T-helper 1 cell treated with Interleukin-12 subunit alpha and Interleukin-12 subunit beta and Interleukin-4 antibody, amounts not matched to agents 30 ng/mL and 1 ng/mL, for 36 hours (primary cell): ENCODE measurements at regions not wholly inside any gene's neighbourhood (a gene's known extent, or its start where the extent isn't known, plus 50 kb on each side); places are given as distances from the start of the nearest gene placed in this dataset.
"Not testable (repeated sequence)": the region's sequence is repeated elsewhere in the genome, so short reads cannot be mapped to it uniquely, and the experiment has no call there.

ENCODE experiments used
- intact Hi-C: fragments of 100-400 bp; cut with micrococcal nuclease; formaldehyde crosslinking; loops from one replicate; pipeline ENCODE4 v1.15.1; 2024

DNA sequence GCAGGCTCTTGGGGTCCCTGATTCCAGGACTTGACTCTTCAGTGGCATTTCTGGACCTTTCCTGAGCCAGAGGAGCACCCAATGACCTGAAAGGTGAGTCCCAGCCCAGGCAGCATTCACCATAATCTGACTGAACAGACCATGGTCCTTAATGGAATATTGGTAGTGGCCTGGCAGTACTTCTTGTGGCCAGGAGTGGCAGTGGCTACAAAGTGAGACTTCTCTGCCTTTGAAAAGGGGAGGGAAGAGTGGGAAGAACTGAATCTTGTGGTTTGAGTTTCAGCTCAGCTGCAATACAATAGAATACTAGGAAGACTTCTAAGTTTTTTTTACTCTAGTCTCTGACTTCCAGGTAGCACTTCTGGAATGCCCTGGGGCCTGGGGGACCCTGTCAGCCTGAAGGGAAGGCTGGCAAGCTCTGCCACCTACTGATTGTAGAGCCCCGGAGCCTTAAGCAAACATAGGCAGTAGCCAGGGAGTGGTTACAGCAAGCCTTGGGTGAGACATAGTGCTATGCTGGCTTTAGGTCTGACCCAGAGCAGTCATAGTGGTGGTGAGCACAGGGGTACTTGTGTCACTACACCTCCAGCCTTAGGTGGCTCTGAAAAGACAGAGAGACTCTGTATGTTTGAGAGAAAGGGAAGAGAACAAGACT lies 674.2 kb upstream of the MANEA start:
- intact Hi-C loops: no loop called here

DNA sequence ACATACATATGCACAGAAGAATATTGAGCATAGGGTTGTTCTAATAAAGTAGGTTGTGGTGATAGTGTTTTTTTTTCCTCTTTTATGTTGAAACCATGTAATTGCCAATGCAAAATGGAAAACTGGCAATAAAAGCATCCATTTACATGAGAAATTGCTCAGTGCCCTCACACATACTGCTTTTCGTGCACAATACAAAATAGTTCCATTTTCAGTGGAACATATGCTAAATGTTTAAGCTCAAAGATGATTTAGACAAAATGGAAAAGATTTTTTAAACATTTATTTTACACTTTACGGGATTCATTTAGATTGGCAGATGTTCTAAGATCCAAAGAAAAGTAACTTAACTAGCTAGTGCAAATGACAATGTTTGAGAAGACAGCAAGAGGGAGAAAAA lies 678.1 kb upstream of the MANEA start:
- intact Hi-C loops: no loop called here

DNA sequence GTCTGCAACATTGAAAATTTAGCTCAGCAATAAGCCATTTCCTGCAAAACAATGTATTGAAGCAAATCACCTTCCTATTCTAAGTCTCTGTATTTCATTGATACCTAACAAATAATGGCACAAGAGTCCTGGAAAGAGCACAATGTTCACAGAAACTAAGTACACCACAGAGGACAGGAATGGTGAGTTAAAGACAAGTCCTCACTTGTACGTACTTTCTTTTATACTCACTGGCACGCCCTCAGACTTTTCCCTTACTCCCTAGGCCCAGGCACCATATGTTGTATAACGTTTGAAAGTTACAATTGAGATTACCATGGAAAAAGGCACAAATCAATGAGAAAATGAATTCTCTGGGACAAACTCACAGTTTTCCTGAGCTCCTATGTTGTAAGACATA lies 683.0 kb upstream of the MANEA start:
- intact Hi-C loops: no loop called here

DNA sequence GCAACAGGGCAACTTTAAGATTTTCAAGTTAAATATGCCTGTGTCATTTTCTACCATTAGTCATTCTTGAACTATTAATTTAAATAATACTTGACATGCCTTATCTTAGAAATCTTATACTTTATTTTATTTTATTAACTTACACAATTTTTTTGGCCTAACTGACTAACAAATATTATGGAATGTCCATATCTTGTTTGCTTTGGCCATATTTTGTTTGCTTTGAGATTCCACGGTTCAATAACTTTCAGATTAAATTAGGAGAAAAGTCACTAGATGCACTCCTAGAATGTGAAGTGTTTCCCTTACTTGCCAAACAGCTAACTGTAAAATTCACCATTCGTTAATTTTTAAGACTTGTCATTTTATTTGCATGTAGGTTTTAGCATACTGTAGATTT lies 684.0 kb upstream of the MANEA start:
- intact Hi-C loops: no loop called here

DNA sequence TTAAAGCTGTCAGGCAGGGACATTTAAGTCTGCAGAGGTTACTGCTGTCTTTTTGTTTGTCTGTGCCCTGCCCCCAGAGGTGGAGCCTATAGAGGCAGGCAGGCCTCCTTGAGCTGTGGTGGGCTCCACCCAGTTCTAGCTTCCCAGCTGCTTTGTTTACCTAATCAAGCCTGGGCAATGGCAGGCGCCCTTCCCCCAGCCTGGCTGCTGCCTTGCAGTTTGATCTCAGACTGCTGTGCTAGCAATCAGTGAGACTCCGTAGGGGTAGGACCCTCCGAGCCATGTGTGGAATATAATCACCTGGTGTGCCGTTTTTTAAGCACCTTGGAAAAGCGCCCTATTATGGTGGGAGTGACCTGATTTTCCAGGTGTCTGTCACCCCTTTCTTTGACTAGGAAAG lies 703.5 kb upstream of the MANEA start:
- intact Hi-C loops: not testable (repeated sequence)

DNA sequence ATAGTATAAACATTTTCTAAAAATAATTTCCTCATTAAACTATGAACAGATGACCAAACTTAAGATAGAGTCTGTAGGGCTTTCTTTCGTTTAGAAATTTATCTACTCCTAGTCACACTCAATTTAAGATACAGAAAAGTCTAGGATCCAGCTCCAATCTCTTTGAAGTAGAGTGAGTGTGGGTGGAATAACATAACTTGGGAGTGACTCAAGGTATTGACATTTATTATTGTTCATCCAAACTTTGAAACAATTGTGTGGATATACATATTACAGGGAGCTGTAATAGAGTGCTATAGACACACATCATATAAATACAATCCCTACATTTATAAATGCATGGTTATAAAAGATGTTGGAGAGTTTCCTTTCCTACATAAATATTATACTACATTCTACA lies 715.2 kb upstream of the MANEA start:
- intact Hi-C loops: no loop called here

DNA sequence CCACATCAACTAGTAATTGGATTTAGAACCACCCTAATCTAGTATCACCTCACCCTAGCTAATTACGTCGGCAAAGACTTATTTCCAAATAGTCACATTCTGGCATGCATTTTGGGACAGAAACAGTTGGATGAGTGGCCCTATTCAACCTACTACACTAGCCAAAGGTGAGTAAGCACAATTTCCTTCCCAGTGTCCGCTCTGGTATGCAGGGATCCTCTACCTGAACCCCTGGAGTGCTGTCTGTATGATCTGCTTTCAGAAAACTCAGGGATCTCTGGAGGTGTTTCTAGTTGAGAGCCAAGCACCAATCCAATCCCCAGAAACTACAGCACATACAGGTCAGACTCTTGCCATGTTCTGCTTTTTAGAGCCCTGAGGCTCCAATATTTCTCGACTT lies 717.4 kb upstream of the MANEA start:
- intact Hi-C loops: no loop called here

DNA sequence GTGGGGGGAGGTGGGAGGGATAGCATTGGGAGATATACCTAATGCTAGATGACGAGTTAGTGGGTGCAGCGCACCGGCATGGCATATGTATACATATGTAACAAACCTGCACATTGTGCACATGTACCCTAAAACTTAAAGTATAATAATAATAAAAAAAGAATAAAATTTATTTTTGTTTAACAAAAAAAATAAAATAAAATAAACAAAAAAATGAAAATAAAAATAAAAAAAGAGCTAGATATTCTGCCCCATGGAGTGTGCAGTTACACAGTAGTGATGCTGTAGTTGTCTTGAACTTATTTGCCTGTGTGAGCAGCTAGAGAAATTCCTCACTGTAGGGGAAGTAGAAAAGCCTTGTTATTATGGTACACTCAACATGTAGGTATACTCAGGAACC lies 720.3 kb upstream of the MANEA start:
- intact Hi-C loops: not testable (repeated sequence)

DNA sequence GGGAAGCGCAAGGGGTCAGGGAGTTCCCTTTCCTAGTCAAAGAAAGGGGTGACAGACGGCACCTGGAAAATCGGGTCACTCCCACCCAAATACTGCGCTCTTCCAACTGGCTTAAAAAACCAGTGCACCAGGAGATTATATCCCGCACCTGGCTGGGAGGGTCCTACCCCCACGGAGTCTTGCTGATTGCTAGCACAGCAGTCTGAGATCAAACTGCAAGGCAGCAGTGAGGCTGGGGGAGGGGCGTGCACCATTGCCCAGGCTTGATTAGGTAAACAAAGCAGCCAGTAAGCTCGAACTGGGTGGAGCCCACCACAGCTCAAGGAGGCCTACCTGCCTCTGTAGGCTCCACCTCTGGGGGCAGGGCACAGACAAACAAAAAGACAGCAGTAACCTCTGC lies 726.0 kb upstream of the MANEA start:
- intact Hi-C loops: not testable (repeated sequence)

DNA sequence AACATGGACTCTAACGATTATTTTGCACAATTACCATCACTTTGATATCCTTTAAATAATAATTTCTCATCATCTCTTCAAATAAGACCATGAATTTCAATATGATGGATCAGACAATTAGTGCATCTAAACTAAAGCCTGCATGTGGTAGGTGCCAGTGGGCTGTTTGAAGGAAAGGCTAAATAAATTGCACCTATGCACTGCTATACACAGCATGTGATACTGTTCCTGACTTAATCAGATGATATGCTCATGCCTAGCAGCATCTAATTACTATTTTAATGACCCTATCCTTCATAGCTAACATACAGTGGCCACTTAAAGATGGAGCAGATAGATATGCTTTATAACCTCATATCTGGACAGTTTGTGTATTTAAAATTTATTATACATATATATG lies 731.6 kb upstream of the MANEA start:
- intact Hi-C loops: no loop called here

DNA sequence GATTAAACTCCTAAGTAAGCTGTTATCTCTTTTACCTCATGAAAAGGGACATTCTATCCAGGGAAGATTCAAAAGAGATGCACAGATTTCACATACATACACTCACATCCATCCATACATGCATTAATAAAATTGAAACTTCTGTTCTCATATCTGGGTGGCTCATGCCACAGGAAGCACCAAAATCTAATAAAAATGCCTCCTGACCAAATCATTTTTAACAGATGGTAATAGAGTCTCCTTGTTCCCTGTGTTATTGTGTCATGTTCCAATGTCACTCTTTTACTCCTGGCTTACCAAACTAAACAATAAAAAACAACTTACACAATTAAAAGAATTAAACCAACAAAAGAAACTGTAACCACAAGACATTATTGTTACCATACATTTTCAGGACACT lies 742.1 kb upstream of the MANEA start:
- intact Hi-C loops: no loop called here

DNA sequence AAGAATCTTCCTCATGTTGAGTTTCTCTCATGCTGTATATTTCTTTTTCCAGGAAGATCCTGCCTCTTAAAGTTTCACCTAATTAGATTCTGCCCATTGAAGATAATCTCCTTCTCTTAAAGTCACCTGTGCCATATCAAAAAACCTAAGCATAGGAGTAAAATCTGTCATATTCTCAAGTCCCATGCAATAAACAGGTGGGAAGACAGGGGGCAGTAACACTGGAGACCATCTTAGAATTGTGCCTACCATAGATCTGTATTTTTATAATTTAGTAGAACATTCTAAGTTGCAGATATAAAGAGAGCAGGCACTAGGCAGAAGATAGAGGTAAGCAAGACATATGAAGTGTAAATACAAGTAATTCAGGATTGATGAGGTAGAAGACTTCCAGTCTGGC lies 763.5 kb upstream of the MANEA start:
- intact Hi-C loops: no loop called here

DNA sequence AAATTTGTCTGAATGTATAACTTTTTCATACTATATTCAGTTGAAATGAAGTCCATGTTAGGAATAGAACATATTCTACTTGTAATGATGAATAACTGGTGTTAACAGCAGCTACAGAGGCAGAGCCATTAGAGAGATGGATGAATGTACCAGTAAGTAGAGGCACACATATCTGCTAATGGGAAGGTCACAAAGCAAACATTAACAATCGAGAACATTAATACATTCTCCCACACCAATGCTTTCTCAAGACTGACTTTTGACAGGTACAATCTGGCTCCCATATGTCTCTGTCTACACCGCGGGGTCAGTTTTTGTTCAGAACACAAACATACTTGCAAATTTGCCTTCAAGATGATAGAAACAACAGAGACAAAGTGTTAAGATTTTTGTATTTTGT lies 776.0 kb upstream of the MANEA start:
- intact Hi-C loops: no loop called here

DNA sequence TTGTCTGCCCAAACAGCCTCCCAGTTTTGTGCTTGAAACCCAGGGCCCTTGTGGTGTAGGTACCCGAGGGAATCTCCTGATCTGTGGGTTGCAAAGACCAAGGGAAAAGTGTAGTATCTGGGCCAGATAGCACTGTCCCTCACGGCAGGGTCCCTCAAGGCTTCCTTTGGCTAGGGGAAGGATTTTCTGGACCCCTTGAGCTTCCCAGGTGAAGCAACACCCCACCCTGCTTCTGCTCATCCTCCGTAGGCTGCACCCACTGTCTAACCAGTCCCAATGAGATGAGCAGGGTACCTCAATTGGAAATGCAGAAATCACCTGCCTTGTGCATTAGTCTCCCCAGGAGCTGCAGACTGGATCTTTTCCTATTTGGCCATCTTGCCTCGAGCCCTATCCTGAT lies 791.8 kb upstream of the MANEA start:
- intact Hi-C loops: no loop called here

DNA sequence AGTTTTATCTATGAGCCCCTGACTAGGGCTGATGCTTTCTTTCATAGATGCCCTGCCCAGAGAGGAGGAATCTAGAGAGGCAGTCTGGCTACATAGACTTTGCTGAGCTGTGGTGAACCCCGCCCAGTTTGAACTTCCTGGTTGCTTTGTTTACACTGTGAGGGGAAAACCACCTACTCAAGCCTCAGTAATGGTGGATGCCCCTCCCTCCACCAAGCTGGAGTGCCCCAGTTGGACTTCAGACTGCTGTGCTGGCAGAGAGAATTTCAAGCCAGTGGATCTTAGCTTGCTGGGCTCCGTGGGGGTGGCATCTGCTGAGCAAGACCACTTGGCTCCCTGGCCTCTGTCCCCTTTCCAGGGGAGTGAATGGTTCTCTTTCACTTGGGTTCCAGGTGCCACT lies 792.3 kb upstream of the MANEA start:
- intact Hi-C loops: not testable (repeated sequence)

DNA sequence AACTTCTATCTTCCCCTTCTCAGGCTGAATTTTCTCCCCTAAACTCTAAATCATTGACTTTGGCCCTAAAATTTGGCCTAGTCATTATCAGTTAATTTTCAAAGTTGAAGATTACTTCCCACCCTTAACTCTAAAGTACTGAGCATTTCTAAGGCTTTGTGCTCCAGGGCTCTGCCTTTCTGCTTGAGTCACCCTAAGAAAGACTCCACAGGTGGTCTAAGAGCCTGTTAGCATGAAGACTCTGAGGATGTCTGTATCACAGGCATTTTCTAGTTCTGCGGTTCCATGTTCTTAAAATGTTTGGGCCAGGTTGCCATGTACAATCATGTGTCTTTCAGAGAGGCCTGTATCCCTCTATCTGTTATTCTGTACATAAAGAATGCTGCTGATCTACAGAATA lies 808.1 kb upstream of the MANEA start:
- intact Hi-C loops: no loop called here

DNA sequence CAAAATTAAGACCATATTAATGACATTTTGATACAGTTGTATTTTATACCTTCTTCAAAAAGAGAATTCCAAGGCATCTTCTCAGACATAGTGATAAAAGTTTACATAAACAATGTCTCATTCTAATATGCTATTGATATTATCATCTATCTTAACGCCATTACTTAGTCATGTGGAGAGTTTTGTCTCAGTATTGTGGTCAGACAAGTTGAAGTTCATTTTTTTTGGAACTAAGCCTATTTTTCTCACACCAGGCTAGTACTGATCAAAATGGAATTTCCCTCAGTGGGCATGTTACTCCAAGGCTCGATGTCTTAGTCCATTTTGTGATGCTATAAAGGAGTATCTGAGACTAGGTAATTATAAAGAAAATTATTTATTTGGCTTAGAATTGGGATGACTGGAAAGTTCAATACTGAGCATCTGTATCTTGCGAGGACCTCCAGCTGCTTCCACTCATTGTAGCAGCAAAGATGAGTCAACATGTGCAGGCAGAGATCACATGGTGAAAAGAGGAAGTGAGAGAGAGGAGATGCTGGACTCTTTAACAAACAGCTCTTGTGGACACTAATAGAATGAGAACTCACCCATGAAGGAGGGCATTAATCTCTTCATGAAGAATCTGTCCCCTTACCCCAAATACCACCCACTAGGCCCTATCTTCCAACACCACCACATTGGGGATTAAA lies 825.5 kb upstream of the MANEA start:
- intact Hi-C loops: no loop called here

DNA sequence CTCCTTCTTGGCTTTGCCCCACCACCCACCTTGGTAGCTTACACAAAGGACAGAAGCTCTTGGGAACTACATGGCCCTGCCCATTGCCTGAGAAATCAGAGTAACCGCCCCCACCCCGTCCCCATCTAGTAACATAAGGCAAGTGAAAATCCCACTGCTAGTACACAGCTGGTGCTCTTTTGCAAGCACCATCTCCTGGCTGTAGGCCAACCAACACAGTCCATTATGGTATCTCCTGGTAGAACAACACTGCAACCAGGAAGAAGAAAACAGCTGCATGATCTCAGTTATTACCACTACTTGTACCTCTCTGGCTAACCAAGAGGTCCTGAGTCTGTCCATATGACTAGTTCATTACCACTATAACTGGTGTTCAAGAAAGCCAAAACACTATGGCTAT lies 841.1 kb upstream of the MANEA start:
- intact Hi-C loops: no loop called here

DNA sequence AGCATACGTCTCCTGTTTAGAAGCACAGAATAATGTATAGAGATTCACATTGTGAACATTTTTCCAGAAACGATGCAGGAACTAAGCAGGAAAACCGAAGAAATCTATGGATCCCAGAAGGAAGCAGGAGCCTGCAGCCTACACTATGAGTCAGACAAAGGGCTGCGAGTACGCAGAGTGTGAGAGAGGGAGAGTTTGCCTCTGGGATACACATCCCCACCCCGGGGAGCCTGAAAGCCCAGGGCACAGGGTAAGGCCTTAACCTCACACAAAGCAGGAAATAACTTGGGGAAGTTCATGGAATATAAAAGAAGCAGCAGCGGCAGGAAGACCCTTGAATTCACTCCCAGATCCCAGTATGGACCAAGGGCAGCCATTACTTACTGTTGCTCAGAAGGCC lies 842.1 kb upstream of the MANEA start:
- intact Hi-C loops: no loop called here

DNA sequence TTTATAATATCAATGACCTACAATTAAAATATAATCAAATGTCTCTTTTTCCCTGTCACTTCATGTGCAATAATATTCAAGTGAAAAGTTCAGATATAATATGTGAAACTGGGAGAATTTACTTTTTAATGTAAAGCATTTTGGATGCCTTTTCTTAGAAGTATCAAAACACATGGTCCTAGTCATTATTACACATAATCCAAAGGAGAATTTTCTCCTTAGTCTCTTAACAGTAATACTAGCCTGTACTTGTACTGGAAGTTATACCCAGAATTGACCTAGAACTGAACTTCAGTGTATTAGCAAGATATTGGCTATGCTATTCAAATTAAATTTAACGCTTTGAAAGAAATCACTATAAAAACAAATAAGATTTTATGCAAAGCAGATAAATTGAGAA lies 842.6 kb upstream of the MANEA start:
- intact Hi-C loops: no loop called here

DNA sequence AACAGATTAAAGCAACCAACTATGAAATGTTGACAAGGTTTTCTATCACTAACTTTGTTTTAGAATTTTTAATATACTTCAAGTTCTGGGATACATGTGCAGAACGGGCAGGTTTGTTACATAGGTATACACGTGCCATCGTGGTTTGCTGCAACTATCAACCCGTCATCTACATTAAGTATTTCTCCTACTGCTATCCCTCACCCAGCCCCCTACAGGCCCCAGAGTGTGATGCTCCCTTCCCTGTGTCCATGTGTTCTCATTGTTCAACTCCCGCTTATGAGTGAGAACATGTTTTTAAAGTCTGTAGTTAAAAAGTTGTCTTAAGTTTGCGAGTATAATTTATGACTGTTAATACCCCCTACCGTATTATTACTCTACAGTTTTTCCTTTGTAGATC lies 844.3 kb upstream of the MANEA start:
- intact Hi-C loops: no loop called here

DNA sequence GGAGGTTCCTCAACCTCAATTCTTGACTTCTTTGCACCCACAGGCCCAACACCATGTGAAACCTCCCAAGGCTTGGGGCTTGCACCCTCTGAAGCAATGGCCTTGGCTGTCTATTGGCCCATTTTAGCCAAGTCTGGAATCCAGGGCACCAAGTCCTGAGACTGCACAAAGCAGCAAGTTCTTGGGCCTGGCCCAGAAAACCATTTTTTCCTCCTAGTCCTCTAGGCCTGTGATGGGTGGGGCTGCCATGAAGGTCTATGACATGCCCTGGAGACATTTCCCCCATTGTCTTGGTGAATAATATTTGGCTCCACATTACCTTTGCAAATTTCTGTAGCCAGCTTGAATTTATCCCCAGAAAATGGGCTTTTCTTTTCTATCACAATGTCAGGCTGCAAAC lies 849.6 kb upstream of the MANEA start:
- intact Hi-C loops: no loop called here

DNA sequence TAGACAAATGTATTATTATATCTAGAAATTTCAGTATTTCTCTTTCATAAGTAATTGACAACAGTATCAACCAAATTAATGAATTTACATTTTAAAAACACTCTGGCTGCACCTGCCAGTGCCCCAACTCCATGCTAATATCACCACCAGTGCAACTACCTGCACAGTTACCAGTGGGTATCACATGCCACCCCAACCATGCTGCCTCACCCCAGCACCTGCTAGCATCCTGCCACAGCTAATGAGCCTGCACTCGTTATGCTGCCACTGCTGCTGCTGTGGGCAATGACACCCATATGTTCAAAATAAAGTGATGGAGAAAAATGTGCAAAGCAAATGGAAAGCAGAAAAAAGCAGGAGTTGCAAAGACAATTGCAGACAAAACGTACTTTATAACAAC lies 855.9 kb upstream of the MANEA start:
- intact Hi-C loops: no loop called here

DNA sequence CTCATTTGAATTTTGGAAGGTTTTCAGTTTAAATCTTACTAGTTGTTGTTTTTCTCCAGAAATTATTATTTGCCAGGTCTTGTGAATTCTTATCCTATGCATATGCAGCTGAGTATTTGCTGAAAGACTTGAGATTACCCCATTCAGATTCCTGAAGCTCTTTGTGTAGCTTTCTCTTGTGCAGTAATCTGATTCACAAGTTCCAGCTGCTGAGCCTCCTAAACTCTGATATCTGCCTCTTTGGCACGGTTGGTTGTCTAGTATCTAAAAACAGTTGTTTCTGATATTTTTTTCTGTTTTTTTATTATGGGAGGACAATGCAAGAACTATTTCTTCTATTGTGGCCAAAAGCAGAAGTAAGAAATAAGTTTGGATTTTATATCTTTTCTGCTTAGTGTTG lies 863.9 kb upstream of the MANEA start:
- intact Hi-C loops: no loop called here
